A549 (cell line): ENCODE measurements at regions not wholly inside any gene's neighbourhood (a gene's known extent, or its start where the extent isn't known, plus 50 kb on each side); places are given as distances from the start of the nearest gene placed in this dataset.

Experiments
- ATAC-seq, 2 experiments: fragments of 200-7000 bp in 1 of 2; fragments of >200 bp in 1 of 2; cut with Nextera tagmentation in 1 of 2; cut with Tn5 transposase in 1 of 2; 3 replicates each; pipeline versions ENCODE4 v1.8.0 to v1.9.1; 2018 to 2020; ENCODE audit warnings: mild to moderate bottlenecking in 1 of 2, moderate library complexity in 1 of 2
- CTCF ChIA-PET: fragments of 300-600 bp; sonication (Branson Sonifier 250); formaldehyde crosslinking; extraction: SDS; loops from one replicate; lab custom pipeline; 2021; ENCODE audit warnings: antibody characterized with exemption, inconsistent platforms; lab: Yijun Ruan, JAX
- POLR2A ChIA-PET: fragments of 350-600 bp; formaldehyde crosslinking; extraction: SDS; loops from one replicate; lab custom pipeline; 2021; ENCODE audit warnings: antibody characterized with exemption, inconsistent platforms; lab: Yijun Ruan, JAX
- DNase-seq, 2 experiments: peaks; one replicate each; pipeline versions ENCODE4 v3.0.0 to v3.0.0-alpha.2; 2011 to 2016; ENCODE audit warnings: low read depth in 1 of 2, low spot score in 1 of 2
- FAIRE-seq: peaks from 2 replicates; lab custom pipeline; 2011; peaks lifted over from hg19 to GRCh38; lab: Jason Lieb, UNC
- H3K27ac ChIP-seq, 2 experiments: fragments of >200 bp; sonication (Bioruptor Twin); formaldehyde crosslinking; 3 replicates each; pipeline ENCODE4 v1.5.1; 2016 to 2017
- H3K4me1 ChIP-seq: fragments of >200 bp; sonication (Bioruptor Twin); formaldehyde crosslinking; 3 replicates; pipeline ENCODE4 v1.6.1; 2016
- H3K4me2 ChIP-seq: fragments of >200 bp; sonication (Bioruptor Twin); formaldehyde crosslinking; 3 replicates; pipeline ENCODE4 v1.6.1; 2016
- H3K4me3 ChIP-seq: fragments of >200 bp; sonication (Bioruptor Twin); formaldehyde crosslinking; 3 replicates; pipeline ENCODE4 v1.5.1; 2016
- H3K9me3 ChIP-seq: fragments of >200 bp; sonication (Bioruptor Twin); formaldehyde crosslinking; 3 replicates; pipeline ENCODE4 v1.6.1; 2016
- BHLHE40 ChIP-seq: IDR thresholded peaks from 2 replicates; pipeline ENCODE4 v1.6.1; 2012; ENCODE audit warnings: low read depth, low read length, inconsistent platforms
- CBX2 ChIP-seq: fragments of 200-600 bp; sonication (generic); IDR thresholded peaks from 2 replicates; pipeline ENCODE4 v1.6.1; 2016; ENCODE audit warnings: low read depth, mild to moderate bottlenecking, borderline replicate concordance
- CBX8 ChIP-seq: fragments of 200-600 bp; sonication (generic); IDR thresholded peaks from 2 replicates; pipeline ENCODE4 v1.6.1; 2016
- CHD4 ChIP-seq: fragments of 200-600 bp; sonication (generic); IDR thresholded peaks from 2 replicates; pipeline ENCODE4 v1.6.1; 2016; ENCODE audit warnings: antibody characterized with exemption, mild to moderate bottlenecking, borderline replicate concordance
- EHMT2 ChIP-seq: fragments of 200-600 bp; sonication (generic); IDR thresholded peaks from 2 replicates; pipeline ENCODE4 v1.6.1; 2016; ENCODE audit warnings: antibody characterized with exemption, low read depth, mild to moderate bottlenecking, moderate library complexity
- FOSL2 ChIP-seq, 2 experiments: fragments of 450-650 bp in 1 of 2; fragments of >200 bp in 1 of 2; sonication (Bioruptor Twin) in 1 of 2; formaldehyde crosslinking; IDR thresholded peaks; 2 replicates each; pipeline versions ENCODE4 v1.5.0 to v1.6.1; 2016 to 2020; ENCODE audit warnings: mild to moderate bottlenecking in 1 of 2, moderate library complexity in 1 of 2
- HDAC2 ChIP-seq: fragments of 200-600 bp; sonication (generic); IDR thresholded peaks from 2 replicates; pipeline ENCODE4 v1.6.1; 2016
- HOXB5 ChIP-seq: fragments of 250-450 bp; sonication (Bioruptor Pico); IDR thresholded peaks from 2 replicates; pipeline ENCODE4 v1.5.0; 2020; ENCODE audit warnings: mild to moderate bottlenecking, moderate library complexity
- JUN ChIP-seq, 2 experiments: fragments of >200 bp; sonication (Bioruptor Twin); formaldehyde crosslinking; IDR thresholded peaks; 2 replicates in 1 of 2; 3 replicates in 1 of 2; pipeline ENCODE4 v1.6.1; 2016 to 2017
- KDM1A ChIP-seq: fragments of 200-600 bp; sonication (generic); IDR thresholded peaks from 2 replicates; pipeline ENCODE4 v1.6.1; 2016; ENCODE audit warnings: low read depth, mild to moderate bottlenecking
- MAFK ChIP-seq: fragments of 450-650 bp; IDR thresholded peaks from 2 replicates; pipeline ENCODE4 v1.6.1; 2014; ENCODE audit not compliant: partially characterized antibody
- NFE2L2 ChIP-seq: fragments of 150-350 bp; conservative IDR thresholded peaks from 2 replicates; pipeline ENCODE4 v1.6.1; 2014; ENCODE audit warnings: low read length
- NR3C1 ChIP-seq: fragments of >200 bp; sonication (Bioruptor Twin); formaldehyde crosslinking; IDR thresholded peaks from 3 replicates; pipeline ENCODE4 v1.6.1; 2017
- PHF8 ChIP-seq: fragments of 200-600 bp; sonication (generic); IDR thresholded peaks from 2 replicates; pipeline ENCODE4 v1.6.1; 2016; ENCODE audit warnings: low read depth, mild to moderate bottlenecking, antibody characterized with exemption, moderate library complexity, borderline replicate concordance
- RARB ChIP-seq: fragments of 250-450 bp; sonication (Bioruptor Pico); IDR thresholded peaks from 2 replicates; pipeline ENCODE4 v1.8.0; 2021; ENCODE audit warnings: mild to moderate bottlenecking, moderate library complexity
- RNF2 ChIP-seq: fragments of 200-600 bp; sonication (generic); IDR thresholded peaks from 2 replicates; pipeline ENCODE4 v1.6.1; 2016; ENCODE audit warnings: low read depth, mild to moderate bottlenecking, antibody characterized with exemption, moderate library complexity, borderline replicate concordance
- SMC3 ChIP-seq: fragments of >200 bp; sonication (Bioruptor Twin); formaldehyde crosslinking; IDR thresholded peaks from 3 replicates; pipeline ENCODE4 v1.6.1; 2018; ENCODE audit warnings: inconsistent platforms
- ZNF302 ChIP-seq: fragments of 250-450 bp; sonication (Bioruptor Pico); IDR thresholded peaks from 2 replicates; pipeline ENCODE4 v1.9.0; 2021; ENCODE audit warnings: inconsistent platforms, mild to moderate bottlenecking, moderate library complexity
- WGBS: methylation state at CpG from one replicate; pipeline ENCODE4 v1.1.6; 2017; ENCODE audit errors: missing lambda C conversion rate; 5-methylcytosine and 5-hydroxymethylcytosine counted together
- TF ChIP-seq, protein P1 (sequence below): fragments of 250-450 bp; sonication (Bioruptor Pico); IDR thresholded peaks from 2 replicates; pipeline ENCODE4 v1.5.0; 2020; ENCODE audit warnings: low read depth, mild to moderate bottlenecking, moderate library complexity
- TF ChIP-seq, protein P2 (sequence below): IDR thresholded peaks from 2 replicates; pipeline ENCODE4 v1.6.1; 2012
- TF ChIP-seq, protein P3 (sequence below): fragments of 200-600 bp; sonication (generic); IDR thresholded peaks from 2 replicates; pipeline ENCODE4 v1.6.1; 2016; ENCODE audit warnings: antibody characterized with exemption, mild to moderate bottlenecking, moderate library complexity

GRCh38 chr17:33966410-33967059, 288.6 kb upstream of the CCL2 start:
- FAIRE-seq (no peak), ATAC-seq (no peak), DNase-seq (no peak)
- H3K4me1 ChIP-seq, result peaks cover 3% of the 10 kb centered on the region; the same call in 1 of the 3 replicates
- H3K4me3 ChIP-seq, result no peak overlapping the region
- peaks cover 6% of the 10 kb centered on the region; the same call in 1 of the 3 replicates for H3K9me3 ChIP-seq
- POLR2A ChIA-PET, result no interaction called here
- 66% methylated on average over 9 of the region's 9 CpGs for WGBS
- no peak overlapping the region for H3K4me2 ChIP-seq
- no peak for TF ChIP-seq HDAC2
- CTCF ChIA-PET, result no interaction called here
- no peak overlapping the region for H3K27ac ChIP-seq

- DNase-seq (no peak), ATAC-seq (no peak), FAIRE-seq (no peak)
- Histone ChIP-seq H3K4me2 (no peak overlapping the region), H3K4me3 (no peak overlapping the region), H3K27ac (no peak overlapping the region; a peak in 1 of 6 replicates), H3K9me3 (no peaks in the 10 kb centered on the region), H3K4me1 (peaks cover 3% of the 10 kb centered on the region; the same call in 1 of the 3 replicates)
- ChIA-PET POLR2A (no interaction called here), CTCF (interaction anchor here (1.1 kb wide), 1 partner anchor 57 kb away, joined by 3 read pairs; no protein-coding TSS in a partner anchor)
- 68% methylated on average over 8 of the region's 8 CpGs for WGBS
- TF ChIP-seq NR3C1 (no peak), PHF8 (no peak), CBX8 (no peak), SMC3 (no peak), NFE2L2 (no peak), MAFK (no peak), RNF2 (no peak), HOXB5 (CRISPR knock-in tag) (no peak), KDM1A (no peak), EHMT2 (no peak), ZNF302 (no peak), CHD4 (no peak), CBX2 (no peak), FOSL2 (IDR thresholded peaks at IDR 0.05) (no peak), FOSL2 (CRISPR knock-in tag; IDR thresholded peaks at IDR 0.05) (no peak), JUN (IDR thresholded peaks at IDR 0.05) (no peak), RARB (no peak), BHLHE40 (no peak)
- TF ChIP-seq, protein P1, sequence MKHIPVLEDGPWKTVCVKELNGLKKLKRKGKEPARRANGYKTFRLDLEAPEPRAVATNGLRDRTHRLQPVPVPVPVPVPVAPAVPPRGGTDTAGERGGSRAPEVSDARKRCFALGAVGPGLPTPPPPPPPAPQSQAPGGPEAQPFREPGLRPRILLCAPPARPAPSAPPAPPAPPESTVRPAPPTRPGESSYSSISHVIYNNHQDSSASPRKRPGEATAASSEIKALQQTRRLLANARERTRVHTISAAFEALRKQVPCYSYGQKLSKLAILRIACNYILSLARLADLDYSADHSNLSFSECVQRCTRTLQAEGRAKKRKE (CRISPR knock-in tag), result no peak
- TF ChIP-seq, protein P2, sequence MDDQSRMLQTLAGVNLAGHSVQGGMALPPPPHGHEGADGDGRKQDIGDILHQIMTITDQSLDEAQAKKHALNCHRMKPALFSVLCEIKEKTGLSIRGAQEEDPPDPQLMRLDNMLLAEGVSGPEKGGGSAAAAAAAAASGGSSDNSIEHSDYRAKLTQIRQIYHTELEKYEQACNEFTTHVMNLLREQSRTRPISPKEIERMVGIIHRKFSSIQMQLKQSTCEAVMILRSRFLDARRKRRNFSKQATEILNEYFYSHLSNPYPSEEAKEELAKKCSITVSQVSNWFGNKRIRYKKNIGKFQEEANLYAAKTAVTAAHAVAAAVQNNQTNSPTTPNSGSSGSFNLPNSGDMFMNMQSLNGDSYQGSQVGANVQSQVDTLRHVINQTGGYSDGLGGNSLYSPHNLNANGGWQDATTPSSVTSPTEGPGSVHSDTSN, result no peak
- TF ChIP-seq, protein P3, sequence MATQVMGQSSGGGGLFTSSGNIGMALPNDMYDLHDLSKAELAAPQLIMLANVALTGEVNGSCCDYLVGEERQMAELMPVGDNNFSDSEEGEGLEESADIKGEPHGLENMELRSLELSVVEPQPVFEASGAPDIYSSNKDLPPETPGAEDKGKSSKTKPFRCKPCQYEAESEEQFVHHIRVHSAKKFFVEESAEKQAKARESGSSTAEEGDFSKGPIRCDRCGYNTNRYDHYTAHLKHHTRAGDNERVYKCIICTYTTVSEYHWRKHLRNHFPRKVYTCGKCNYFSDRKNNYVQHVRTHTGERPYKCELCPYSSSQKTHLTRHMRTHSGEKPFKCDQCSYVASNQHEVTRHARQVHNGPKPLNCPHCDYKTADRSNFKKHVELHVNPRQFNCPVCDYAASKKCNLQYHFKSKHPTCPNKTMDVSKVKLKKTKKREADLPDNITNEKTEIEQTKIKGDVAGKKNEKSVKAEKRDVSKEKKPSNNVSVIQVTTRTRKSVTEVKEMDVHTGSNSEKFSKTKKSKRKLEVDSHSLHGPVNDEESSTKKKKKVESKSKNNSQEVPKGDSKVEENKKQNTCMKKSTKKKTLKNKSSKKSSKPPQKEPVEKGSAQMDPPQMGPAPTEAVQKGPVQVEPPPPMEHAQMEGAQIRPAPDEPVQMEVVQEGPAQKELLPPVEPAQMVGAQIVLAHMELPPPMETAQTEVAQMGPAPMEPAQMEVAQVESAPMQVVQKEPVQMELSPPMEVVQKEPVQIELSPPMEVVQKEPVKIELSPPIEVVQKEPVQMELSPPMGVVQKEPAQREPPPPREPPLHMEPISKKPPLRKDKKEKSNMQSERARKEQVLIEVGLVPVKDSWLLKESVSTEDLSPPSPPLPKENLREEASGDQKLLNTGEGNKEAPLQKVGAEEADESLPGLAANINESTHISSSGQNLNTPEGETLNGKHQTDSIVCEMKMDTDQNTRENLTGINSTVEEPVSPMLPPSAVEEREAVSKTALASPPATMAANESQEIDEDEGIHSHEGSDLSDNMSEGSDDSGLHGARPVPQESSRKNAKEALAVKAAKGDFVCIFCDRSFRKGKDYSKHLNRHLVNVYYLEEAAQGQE, result no peak
Measured at GRCh38 chr17:33967608-33968349, 287.3 kb upstream of the CCL2 start.
